GM12865 (cell line): ENCODE measurements at regions not wholly inside any gene's neighbourhood (a gene's known extent, or its start where the extent isn't known, plus 50 kb on each side); places are given as distances from the start of the nearest gene placed in this dataset.

Experiments
- DNase-seq: peaks from one replicate; pipeline ENCODE4 v3.0.0; 2010; ENCODE audit warnings: low read depth
- H3K4me3 ChIP-seq: 2 replicates; pipeline ENCODE4 v1.5.1; 2011; ENCODE audit warnings: mild to moderate bottlenecking, low read depth, low read length, control low read depth
- CTCF ChIP-seq: IDR thresholded peaks from 2 replicates; pipeline ENCODE4 v1.5.1; 2011; ENCODE audit warnings: low read length, control low read depth, low read depth, inconsistent platforms; ENCODE audit not compliant: insufficient read depth; ENCODE audit errors: missing control alignments

- no peak for DNase-seq
- H3K4me3 ChIP-seq: no peak overlapping the region
- TF ChIP-seq CTCF: no peak
Measured at GRCh38 chr11:93969925-93970922, 50.9 kb upstream of the HEPHL1 start.
